GM20000 (cell line): ENCODE measurements at regions not wholly inside any gene's neighbourhood (a gene's known extent, or its start where the extent isn't known, plus 50 kb on each side); places are given as distances from the start of the nearest gene placed in this dataset.

Experiments used
- DNase-seq: peaks from one replicate; pipeline ENCODE4 v3.0.0; 2012; ENCODE audit warnings: low spot score
- CTCF ChIP-seq: IDR thresholded peaks from 2 replicates; pipeline ENCODE4 v1.5.1; 2012; ENCODE audit warnings: mild to moderate bottlenecking, control low read depth; ENCODE audit errors: extremely low read depth, missing control alignments

GRCh38 chr14:83162361-83162929, 1628.8 kb upstream of the SEL1L start:
- DNase-seq: no peak
- TF ChIP-seq CTCF: no peak

- no peak for DNase-seq
- no peak for TF ChIP-seq CTCF
These were observed 1629.4 kb upstream of the SEL1L start for GRCh38 chr14:83163016-83163415.

- TF ChIP-seq CTCF: no peak
- no peak for DNase-seq
These were observed 1630.4 kb upstream of the SEL1L start for GRCh38 chr14:83164016-83164415.

GRCh38 chr14:83164591-83164990, 1630.9 kb upstream of the SEL1L start:
- TF ChIP-seq CTCF: no peak
- no peak for DNase-seq

GRCh38 chr14:83170165-83170564, 1636.5 kb upstream of the SEL1L start:
- TF ChIP-seq CTCF: no peak
- DNase-seq: no peak

GRCh38 chr14:83171761-83172160, 1638.1 kb upstream of the SEL1L start:
- no peak for DNase-seq

GRCh38 chr14:83172363-83172762, 1638.7 kb upstream of the SEL1L start:
- TF ChIP-seq CTCF: no peak
- DNase-seq: no peak

More at GRCh38 chr14:83171761-83172160, 1638.1 kb upstream of the SEL1L start:
- no peak for TF ChIP-seq CTCF
